K562 (cell line): ENCODE measurements at regions not wholly inside any gene's neighbourhood (a gene's known extent, or its start where the extent isn't known, plus 50 kb on each side); places are given as distances from the start of the nearest gene placed in this dataset.

Experiments
- ATAC-seq: fragments of 200-7000 bp; cut with Tn5 transposase; 3 replicates; pipeline ENCODE4 v1.9.1; 2020; ENCODE audit warnings: moderate library complexity
- BruUV-seq: library from RNA; stranded (reverse); fragments of 400-500 nt; replicated peaks from 2 replicates; lab custom pipeline; 2021; lab: Mats Ljungman, UMichigan
- CTCF ChIA-PET: fragments of 300-600 bp; formaldehyde crosslinking; extraction: SDS; loops from one replicate; lab custom pipeline; 2021; ENCODE audit warnings: low intra/inter-chr PET ratio; lab: Yijun Ruan, JAX
- POLR2A ChIA-PET: fragments of 300-600, 350-650 bp; sonication (Branson Sonifier 250); formaldehyde crosslinking; extraction: SDS; loops from one replicate; lab custom pipeline; 2021; ENCODE audit warnings: antibody characterized with exemption, inconsistent platforms; lab: Yijun Ruan, JAX
- DNase-seq, 4 experiments: peaks; one replicate each; pipeline versions ENCODE4 v3.0.0 to v3.0.0-alpha.2; 2011 to 2018; ENCODE audit warnings: low spot score in 3 of 4, mixed read lengths in 3 of 4; ENCODE audit errors: extremely low read depth in 1 of 4
- FAIRE-seq: peaks from 2 replicates; lab custom pipeline; 2011; peaks lifted over from hg19 to GRCh38; lab: Jason Lieb, UNC
- H2AFZ ChIP-seq: 2 replicates; pipeline ENCODE4 v1.6.0; 2011; ENCODE audit warnings: low read depth, low read length, control low read depth, inconsistent platforms
- H3K27ac ChIP-seq: fragments of 200-600 bp; 3 replicates; pipeline ENCODE4 v1.8.0; 2011; ENCODE audit warnings: low read depth, mild to moderate bottlenecking, control low read depth, inconsistent platforms, low read length, moderate library complexity, mixed read lengths; ENCODE audit errors: extremely low read depth
- H3K27me3 ChIP-seq, 2 experiments: fragments of 300-600 bp in 1 of 2; 2 replicates in 1 of 2; 3 replicates in 1 of 2; pipeline versions ENCODE4 v1.6.0 to v1.8.0; 2011; ENCODE audit warnings: inconsistent platforms in 2 of 2, low read length in 2 of 2, mild to moderate bottlenecking in 1 of 2, mixed read lengths in 1 of 2, moderate library complexity in 1 of 2; ENCODE audit not compliant: control insufficient read depth in 2 of 2, insufficient read depth in 2 of 2
- H3K36me3 ChIP-seq: fragments of 300-600 bp; 3 replicates; pipeline ENCODE4 v1.8.0; 2011; ENCODE audit warnings: mild to moderate bottlenecking, low read length, inconsistent platforms; ENCODE audit not compliant: control insufficient read depth, insufficient read depth
- H3K4me1 ChIP-seq, 2 experiments: fragments of 200-600 bp in 1 of 2; replicated peaks in 1 of 2; 2 replicates in 1 of 2; 3 replicates in 1 of 2; pipeline versions ENCODE4 v1.5.1 to v1.8.0; 2011; ENCODE audit warnings: inconsistent platforms in 2 of 2, low read length in 2 of 2, mild to moderate bottlenecking in 1 of 2, mixed read lengths in 1 of 2, moderate library complexity in 1 of 2; ENCODE audit not compliant: control insufficient read depth in 2 of 2, insufficient read depth in 2 of 2
- H3K4me2 ChIP-seq: 2 replicates; pipeline ENCODE4 v1.6.1; 2011; ENCODE audit warnings: low read length, control low read depth, inconsistent platforms, mixed read lengths; ENCODE audit not compliant: insufficient read depth
- H3K4me3 ChIP-seq: fragments of 200-600 bp; sonication (generic), shearing (Covaris generic); 2 replicates; pipeline ENCODE4 v1.5.1; 2016; ENCODE audit warnings: control low read depth, inconsistent platforms
- H3K79me2 ChIP-seq: fragments of 200-600 bp; 3 replicates; pipeline ENCODE4 v1.8.0; 2011; ENCODE audit warnings: low read length, inconsistent platforms; ENCODE audit not compliant: control insufficient read depth, insufficient read depth
- H3K9ac ChIP-seq, 2 experiments: 2 replicates each; pipeline versions ENCODE4 v1.6.0 to v1.6.1; 2011; ENCODE audit warnings: low read depth in 2 of 2, low read length in 2 of 2, control low read depth in 1 of 2, inconsistent platforms in 1 of 2, mild to moderate bottlenecking in 1 of 2, mixed read lengths in 1 of 2; ENCODE audit not compliant: insufficient read depth in 1 of 2
- H3K9me1 ChIP-seq: one replicate; pipeline ENCODE4 v1.6.0; 2011; ENCODE audit warnings: inconsistent platforms, mild to moderate bottlenecking, low read length, moderate library complexity; ENCODE audit not compliant: control insufficient read depth, insufficient read depth
- H3K9me3 ChIP-seq: replicated peaks from 2 replicates; pipeline ENCODE4 v1.5.1; 2011; ENCODE audit warnings: low read depth, low read length, inconsistent platforms; ENCODE audit not compliant: control insufficient read depth, insufficient read depth
- H4K20me1 ChIP-seq: replicated peaks from 2 replicates; pipeline ENCODE4 v1.6.1; 2011; ENCODE audit warnings: low read length, inconsistent platforms, mixed read lengths; ENCODE audit not compliant: control insufficient read depth, insufficient read depth
- CBX3 ChIP-seq, 2 experiments: IDR thresholded peaks; 1 replicate in 1 of 2; 2 replicates in 1 of 2; pipeline ENCODE4 v1.6.1; 2012; ENCODE audit warnings: inconsistent platforms in 2 of 2, low read length in 2 of 2, borderline replicate concordance in 1 of 2, control low read depth in 1 of 2
- DMBX1 ChIP-seq: fragments of 250-450 bp; sonication (Bioruptor Pico); IDR thresholded peaks from 2 replicates; pipeline ENCODE4 v1.8.0; 2022; ENCODE audit warnings: inconsistent platforms, mild to moderate bottlenecking, moderate library complexity, borderline replicate concordance
- EGR1 ChIP-seq: fragments of 450-650 bp; conservative IDR thresholded peaks from 2 replicates; pipeline ENCODE4 v1.6.1; 2017; ENCODE audit warnings: mild to moderate bottlenecking
- GTF2A2 ChIP-seq: IDR thresholded peaks from 2 replicates; pipeline ENCODE4 v1.6.1; 2016; ENCODE audit warnings: mild to moderate bottlenecking, missing genetic modification characterization, missing compliant biosample characterization
- POLR2G ChIP-seq: fragments of 200-400 bp; formaldehyde crosslinking; IDR thresholded peaks from 2 replicates; pipeline ENCODE4 v1.6.1; 2017; ENCODE audit warnings: low read depth, mild to moderate bottlenecking, antibody characterized with exemption, low read length, moderate library complexity
- POU5F1 ChIP-seq: fragments of 150-350 bp; IDR thresholded peaks from 2 replicates; pipeline ENCODE4 v1.6.1; 2014; ENCODE audit warnings: borderline replicate concordance, low read length, low read depth, mild to moderate bottlenecking; ENCODE audit not compliant: partially characterized antibody
- SAP30 ChIP-seq: fragments of 200-600 bp; sonication (generic); IDR thresholded peaks from 2 replicates; pipeline ENCODE4 v1.6.1; 2012; ENCODE audit warnings: borderline replicate concordance, low read depth, mild to moderate bottlenecking, moderate library complexity, low read length, control low read depth, inconsistent platforms; ENCODE audit not compliant: insufficient read depth, poor library complexity, severe bottlenecking
- SMAD3 ChIP-seq: fragments of 450-650 bp; formaldehyde crosslinking; conservative IDR thresholded peaks from 2 replicates; pipeline ENCODE4 v1.4.0; 2020; ENCODE audit warnings: mild to moderate bottlenecking
- SRSF7 ChIP-seq: fragments of 200-400 bp; formaldehyde crosslinking; optimal IDR thresholded peaks from 2 replicates; pipeline ENCODE3; 2017; ENCODE audit warnings: mild to moderate bottlenecking, low read depth, low read length
- in situ Hi-C: fragments of 300-500 bp; cut with MboI; formaldehyde crosslinking; loops from 4 replicates; pipeline ENCODE4 v1.15.0; 2018; ENCODE audit warnings: inconsistent platforms, mixed read lengths
- intact Hi-C: fragments of 100-400 bp; cut with micrococcal nuclease; formaldehyde crosslinking; loops from 2 replicates; pipeline ENCODE4 v1.14.2; 2022
- TF ChIP-seq, protein P1 (sequence below): sonication (generic); formaldehyde crosslinking; IDR thresholded peaks from 2 replicates; pipeline ENCODE4 v1.8.1; 2023; ENCODE audit warnings: mild to moderate bottlenecking, missing genetic modification reagents
- TF ChIP-seq, protein P2 (sequence below): IDR thresholded peaks from 3 replicates; pipeline ENCODE4 v1.6.1; 2011; ENCODE audit warnings: borderline replicate concordance, mild to moderate bottlenecking; ENCODE audit not compliant: insufficient read length, insufficient read depth
- TF ChIP-seq, protein P3 (sequence below): fragments of 450-650 bp; IDR thresholded peaks from 2 replicates; pipeline ENCODE4 v1.6.1; 2016; ENCODE audit warnings: antibody characterized with exemption
- TF ChIP-seq, protein P4 (sequence below), 2 experiments: fragments of 450-650 bp; IDR thresholded peaks; 2 replicates each; pipeline ENCODE4 v1.6.1; 2016

DNA sequence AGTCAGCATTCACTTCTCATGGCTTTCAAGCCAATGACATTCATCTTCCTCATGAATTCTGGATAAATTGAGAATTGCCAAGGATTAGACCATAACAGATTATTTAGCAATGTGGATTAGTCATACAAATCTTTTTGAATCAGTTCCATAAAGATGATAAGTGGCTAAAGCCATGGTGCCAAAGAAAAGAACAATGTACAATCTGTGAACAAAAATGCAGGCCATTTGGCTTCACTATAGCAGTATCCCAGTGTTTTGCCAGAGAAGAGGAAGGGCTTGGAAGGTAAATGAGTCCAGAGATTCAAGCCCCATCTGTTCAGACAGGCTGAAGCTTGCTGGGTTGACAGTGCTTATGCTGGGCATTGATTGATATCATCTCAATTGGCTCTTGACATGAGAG lies 376.4 kb upstream of the LRRC7 start:
- in situ Hi-C loops, result no loop called here
- CTCF ChIA-PET, result no interaction called here
- TF ChIP-seq SAP30 (no peak), DMBX1 (CRISPR knock-in tag) (no peak), SMAD3 (no peak), SRSF7 (no peak), CBX3 (IDR thresholded peaks at IDR 0.05; ENCODE audit: borderline replicate concordance in 1 of 2, low read length in 2 of 2) (no peak), GTF2A2 (tag) (no peak), EGR1 (no peak), POLR2G (no peak), POU5F1 (no peak)
- TF ChIP-seq, protein P1, sequence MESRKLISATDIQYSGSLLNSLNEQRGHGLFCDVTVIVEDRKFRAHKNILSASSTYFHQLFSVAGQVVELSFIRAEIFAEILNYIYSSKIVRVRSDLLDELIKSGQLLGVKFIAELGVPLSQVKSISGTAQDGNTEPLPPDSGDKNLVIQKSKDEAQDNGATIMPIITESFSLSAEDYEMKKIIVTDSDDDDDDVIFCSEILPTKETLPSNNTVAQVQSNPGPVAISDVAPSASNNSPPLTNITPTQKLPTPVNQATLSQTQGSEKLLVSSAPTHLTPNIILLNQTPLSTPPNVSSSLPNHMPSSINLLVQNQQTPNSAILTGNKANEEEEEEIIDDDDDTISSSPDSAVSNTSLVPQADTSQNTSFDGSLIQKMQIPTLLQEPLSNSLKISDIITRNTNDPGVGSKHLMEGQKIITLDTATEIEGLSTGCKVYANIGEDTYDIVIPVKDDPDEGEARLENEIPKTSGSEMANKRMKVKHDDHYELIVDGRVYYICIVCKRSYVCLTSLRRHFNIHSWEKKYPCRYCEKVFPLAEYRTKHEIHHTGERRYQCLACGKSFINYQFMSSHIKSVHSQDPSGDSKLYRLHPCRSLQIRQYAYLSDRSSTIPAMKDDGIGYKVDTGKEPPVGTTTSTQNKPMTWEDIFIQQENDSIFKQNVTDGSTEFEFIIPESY (CRISPR knock-in tag), result no peak
- TF ChIP-seq, protein P2, sequence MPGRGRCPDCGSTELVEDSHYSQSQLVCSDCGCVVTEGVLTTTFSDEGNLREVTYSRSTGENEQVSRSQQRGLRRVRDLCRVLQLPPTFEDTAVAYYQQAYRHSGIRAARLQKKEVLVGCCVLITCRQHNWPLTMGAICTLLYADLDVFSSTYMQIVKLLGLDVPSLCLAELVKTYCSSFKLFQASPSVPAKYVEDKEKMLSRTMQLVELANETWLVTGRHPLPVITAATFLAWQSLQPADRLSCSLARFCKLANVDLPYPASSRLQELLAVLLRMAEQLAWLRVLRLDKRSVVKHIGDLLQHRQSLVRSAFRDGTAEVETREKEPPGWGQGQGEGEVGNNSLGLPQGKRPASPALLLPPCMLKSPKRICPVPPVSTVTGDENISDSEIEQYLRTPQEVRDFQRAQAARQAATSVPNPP, result no peak
- TF ChIP-seq, protein P3, sequence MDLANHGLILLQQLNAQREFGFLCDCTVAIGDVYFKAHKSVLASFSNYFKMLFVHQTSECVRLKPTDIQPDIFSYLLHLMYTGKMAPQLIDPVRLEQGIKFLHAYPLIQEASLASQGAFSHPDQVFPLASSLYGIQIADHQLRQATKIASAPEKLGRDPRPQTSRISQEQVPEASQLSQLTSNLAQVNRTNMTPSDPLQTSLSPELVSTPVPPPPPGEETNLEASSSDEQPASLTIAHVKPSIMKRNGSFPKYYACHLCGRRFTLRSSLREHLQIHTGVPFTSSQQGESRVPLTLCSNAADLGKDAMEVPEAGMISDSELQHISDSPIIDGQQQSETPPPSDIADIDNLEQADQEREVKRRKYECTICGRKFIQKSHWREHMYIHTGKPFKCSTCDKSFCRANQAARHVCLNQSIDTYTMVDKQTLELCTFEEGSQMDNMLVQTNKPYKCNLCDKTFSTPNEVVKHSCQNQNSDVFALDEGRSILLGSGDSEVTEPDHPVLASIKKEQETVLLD, result no peak
- TF ChIP-seq, protein P4, sequence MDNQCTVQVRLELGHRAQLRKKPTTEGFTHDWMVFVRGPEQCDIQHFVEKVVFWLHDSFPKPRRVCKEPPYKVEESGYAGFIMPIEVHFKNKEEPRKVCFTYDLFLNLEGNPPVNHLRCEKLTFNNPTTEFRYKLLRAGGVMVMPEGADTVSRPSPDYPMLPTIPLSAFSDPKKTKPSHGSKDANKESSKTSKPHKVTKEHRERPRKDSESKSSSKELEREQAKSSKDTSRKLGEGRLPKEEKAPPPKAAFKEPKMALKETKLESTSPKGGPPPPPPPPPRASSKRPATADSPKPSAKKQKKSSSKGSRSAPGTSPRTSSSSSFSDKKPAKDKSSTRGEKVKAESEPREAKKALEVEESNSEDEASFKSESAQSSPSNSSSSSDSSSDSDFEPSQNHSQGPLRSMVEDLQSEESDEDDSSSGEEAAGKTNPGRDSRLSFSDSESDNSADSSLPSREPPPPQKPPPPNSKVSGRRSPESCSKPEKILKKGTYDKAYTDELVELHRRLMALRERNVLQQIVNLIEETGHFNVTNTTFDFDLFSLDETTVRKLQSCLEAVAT (IDR thresholded peaks at IDR 0.05), result no peak

More for the DNA sequence above, 376.4 kb upstream of the LRRC7 start:
- H2AFZ ChIP-seq, result no peak overlapping the region
- H3K4me3 ChIP-seq, result no peak overlapping the region
- no peaks in the 10 kb centered on the region for H3K27me3 ChIP-seq
- no peak overlapping the region for H3K9ac ChIP-seq
- H3K9me1 ChIP-seq, result no peaks in the 10 kb centered on the region
- ATAC-seq, result no peak
- no peak for FAIRE-seq
- H3K79me2 ChIP-seq, result no peaks in the 10 kb centered on the region
- H3K4me1 ChIP-seq, result no peaks in the 10 kb centered on the region
- no TSS peak for BruUV-seq
- POLR2A ChIA-PET, result no interaction called here
- no peaks in the 10 kb centered on the region for H4K20me1 ChIP-seq
- H3K36me3 ChIP-seq, result no peaks in the 10 kb centered on the region
- intact Hi-C loops, result no loop called here
- no peak for DNase-seq
- H3K9me3 ChIP-seq, result no peaks in the 10 kb centered on the region; the same call in 1 of the 2 replicates
- no peak overlapping the region for H3K4me2 ChIP-seq
- H3K27ac ChIP-seq, result no peak overlapping the region
